ENCODE measurements at regions not wholly inside any gene's neighbourhood (a gene's known extent, or its start where the extent isn't known, plus 50 kb on each side); places are given as distances from the start of the nearest gene placed in this dataset.
A peak's percentile ranks its signal among the peaks of the same experiment; 100 is the strongest.

GRCh38 chr7:81882086-81882485 lies 112.2 kb upstream of the HGF start:
- Histone ChIP-seq H3K9me3 (no peaks in the 10 kb centered on the region), H3K4me3 (no peak overlapping the region), H3K36me3 (no peaks in the 10 kb centered on the region), H3K27me3 (no peaks in the 10 kb centered on the region), H3K4me1 (peaks cover 0 to 8% (median 0%) of the 10 kb centered on the region in 9 donors), H3K27ac (peak overlapping the region in 7 of 10 donors; percentile 4 to 45 (median 23))
- no peak for DNase-seq
- TF ChIP-seq, protein P1, sequence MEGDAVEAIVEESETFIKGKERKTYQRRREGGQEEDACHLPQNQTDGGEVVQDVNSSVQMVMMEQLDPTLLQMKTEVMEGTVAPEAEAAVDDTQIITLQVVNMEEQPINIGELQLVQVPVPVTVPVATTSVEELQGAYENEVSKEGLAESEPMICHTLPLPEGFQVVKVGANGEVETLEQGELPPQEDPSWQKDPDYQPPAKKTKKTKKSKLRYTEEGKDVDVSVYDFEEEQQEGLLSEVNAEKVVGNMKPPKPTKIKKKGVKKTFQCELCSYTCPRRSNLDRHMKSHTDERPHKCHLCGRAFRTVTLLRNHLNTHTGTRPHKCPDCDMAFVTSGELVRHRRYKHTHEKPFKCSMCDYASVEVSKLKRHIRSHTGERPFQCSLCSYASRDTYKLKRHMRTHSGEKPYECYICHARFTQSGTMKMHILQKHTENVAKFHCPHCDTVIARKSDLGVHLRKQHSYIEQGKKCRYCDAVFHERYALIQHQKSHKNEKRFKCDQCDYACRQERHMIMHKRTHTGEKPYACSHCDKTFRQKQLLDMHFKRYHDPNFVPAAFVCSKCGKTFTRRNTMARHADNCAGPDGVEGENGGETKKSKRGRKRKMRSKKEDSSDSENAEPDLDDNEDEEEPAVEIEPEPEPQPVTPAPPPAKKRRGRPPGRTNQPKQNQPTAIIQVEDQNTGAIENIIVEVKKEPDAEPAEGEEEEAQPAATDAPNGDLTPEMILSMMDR (IDR thresholded peaks at IDR 0.05): no peak
- intact Hi-C loops (cut with DNase I): no loop called here
- 37 to 55% methylated on average over 2 of the region's 2 CpGs for WGBS, 2 donors
- ATAC-seq: peak in 5 of 8 donors; percentile 33 to 61 (median 56)

GRCh38 chr7:81877890-81878289 lies 108.0 kb upstream of the HGF start:
- TF ChIP-seq, protein P1 (IDR thresholded peaks at IDR 0.05): no peak
- 86 to 93% methylated on average over 3 of the region's 3 CpGs for WGBS, 2 donors
- no peak for ATAC-seq

GRCh38 chr7:81873559-81873958 lies 103.7 kb upstream of the HGF start:
- intact Hi-C loops (cut with DNase I): no loop called here
- Histone ChIP-seq H3K27me3 (no peaks in the 10 kb centered on the region), H3K27ac (no peak overlapping the region), H3K4me1 (no peaks in the 10 kb centered on the region), H3K9me3 (peaks cover 0 to 3% (median 0%) of the 10 kb centered on the region in 11 donors), H3K4me3 (no peak overlapping the region), H3K36me3 (no peaks in the 10 kb centered on the region)
- WGBS, 2 donors: 74 to 77% methylated on average over 3 of the region's 3 CpGs
- ATAC-seq (no peak), DNase-seq (no peak)
- TF ChIP-seq, protein P1 (IDR thresholded peaks at IDR 0.05): no peak

More at GRCh38 chr7:81877890-81878289, 108.0 kb upstream of the HGF start:
- Histone ChIP-seq H3K4me1 (peaks cover 0 to 5% (median 0%) of the 10 kb centered on the region in 9 donors), H3K27ac (no peak overlapping the region), H3K36me3 (no peaks in the 10 kb centered on the region), H3K9me3 (no peaks in the 10 kb centered on the region), H3K27me3 (no peaks in the 10 kb centered on the region), H3K4me3 (no peak overlapping the region)
- no peak for DNase-seq
- intact Hi-C loops (cut with DNase I): no loop called here

DNA sequence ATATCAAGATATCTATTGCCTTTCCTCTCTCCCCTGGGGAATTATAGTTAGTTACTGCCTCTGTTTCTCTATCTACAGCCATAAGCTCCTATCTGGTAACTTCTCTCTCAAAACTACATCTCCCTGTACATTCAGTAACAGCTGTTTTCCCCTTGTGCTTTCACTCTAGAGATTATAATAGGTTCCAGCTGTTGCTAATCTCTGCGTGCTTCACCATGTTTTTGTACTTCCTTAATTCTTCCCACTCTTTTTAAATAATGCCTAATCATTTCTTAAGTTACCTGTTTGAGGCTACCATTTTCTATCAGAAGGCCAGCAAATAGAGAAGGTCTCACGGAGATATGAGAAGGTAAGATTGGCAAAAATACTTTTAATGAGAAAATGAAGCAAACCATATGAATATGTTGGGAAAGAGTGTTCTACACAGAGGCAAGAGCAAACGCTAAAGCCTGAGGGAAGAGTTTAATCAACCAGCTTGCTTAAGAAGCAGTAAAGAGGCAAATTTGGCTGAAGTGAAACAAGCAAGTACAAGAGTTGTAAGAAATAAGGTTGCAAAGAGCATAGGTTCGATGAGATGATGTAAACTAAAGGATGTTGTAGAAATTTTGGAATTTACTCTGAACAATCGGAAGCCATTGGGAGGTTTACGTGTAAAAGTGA lies 101.9 kb upstream of the HGF start:
- H3K27ac ChIP-seq: no peak overlapping the region
- WGBS, 2 donors: 75 to 77% methylated on average over 6 of the region's 6 CpGs
- DNase-seq (no peak), ATAC-seq (no peak)
- intact Hi-C loops (cut with DNase I): no loop called here
- H3K4me3 ChIP-seq: no peak overlapping the region
- no peaks in the 10 kb centered on the region for H3K4me1 ChIP-seq
- H3K9me3 ChIP-seq: peaks cover 0 to 3% (median 0%) of the 10 kb centered on the region in 11 donors
- H3K36me3 ChIP-seq: no peaks in the 10 kb centered on the region
- no peaks in the 10 kb centered on the region for H3K27me3 ChIP-seq
- TF ChIP-seq, protein P1 (IDR thresholded peaks at IDR 0.05): no peak
